Loucy (cell line): ENCODE measurements at regions not wholly inside any gene's neighbourhood (a gene's known extent, or its start where the extent isn't known, plus 50 kb on each side); places are given as distances from the start of the nearest gene placed in this dataset.

Source experiments
- H2AFZ ChIP-seq: fragments of 200-600 bp; sonication (generic); 2 replicates; pipeline ENCODE4 v1.6.0; 2016; ENCODE audit warnings: antibody characterized with exemption, mild to moderate bottlenecking, low read length, moderate library complexity
- H3F3A ChIP-seq: fragments of 200-600 bp; 2 replicates; pipeline ENCODE4 v1.6.0; 2016; ENCODE audit warnings: antibody characterized with exemption, low read depth, mild to moderate bottlenecking
- H3K27me3 ChIP-seq: fragments of 200-600 bp; sonication (generic); 2 replicates; pipeline ENCODE4 v1.6.1; 2014; ENCODE audit warnings: low read length, mild to moderate bottlenecking; ENCODE audit not compliant: insufficient read depth, poor library complexity, severe bottlenecking
- H3K36me3 ChIP-seq: fragments of 200-600 bp; sonication (generic); 2 replicates; pipeline ENCODE4 v1.6.1; 2016; ENCODE audit warnings: low read length; ENCODE audit not compliant: insufficient read depth
- H3K4me1 ChIP-seq: fragments of 200-600 bp; sonication (generic); 2 replicates; pipeline ENCODE4 v1.5.1; 2014; ENCODE audit warnings: low read length, mild to moderate bottlenecking; ENCODE audit not compliant: insufficient read depth, poor library complexity, severe bottlenecking
- H3K4me2 ChIP-seq: fragments of 200-600 bp; sonication (generic); 2 replicates; pipeline ENCODE4 v1.6.0; 2014; ENCODE audit warnings: antibody characterized with exemption, low read length, low read depth, mild to moderate bottlenecking; ENCODE audit not compliant: poor library complexity, severe bottlenecking
- H3K4me3 ChIP-seq: fragments of 200-600 bp; sonication (generic); 2 replicates; pipeline ENCODE4 v1.5.1; 2014; ENCODE audit warnings: low read length, mild to moderate bottlenecking, mixed read lengths; ENCODE audit not compliant: poor library complexity, severe bottlenecking
- H3K79me2 ChIP-seq: fragments of 200-600 bp; sonication (generic); 2 replicates; pipeline ENCODE4 v1.6.1; 2014; ENCODE audit warnings: low read length; ENCODE audit not compliant: insufficient read depth
- H3K9ac ChIP-seq: fragments of 200-600 bp; sonication (generic); 2 replicates; pipeline ENCODE4 v1.6.0; 2014; ENCODE audit warnings: mild to moderate bottlenecking, low read depth, low read length, moderate library complexity; ENCODE audit not compliant: poor library complexity, severe bottlenecking
- H3K9me2 ChIP-seq: fragments of 200-600 bp; sonication (generic); replicated peaks from 2 replicates; pipeline ENCODE4 v1.6.1; 2016; ENCODE audit warnings: low read depth, low read length, mixed read lengths
- H3K9me3 ChIP-seq: fragments of 200-600 bp; sonication (generic); 2 replicates; pipeline ENCODE4 v1.6.1; 2014; ENCODE audit warnings: mild to moderate bottlenecking, antibody characterized with exemption, low read length, low read depth; ENCODE audit not compliant: insufficient read depth
- H4K20me1 ChIP-seq: fragments of 200-600 bp; sonication (generic); 2 replicates; pipeline ENCODE4 v1.6.0; 2014; ENCODE audit warnings: antibody characterized with exemption, low read length, mild to moderate bottlenecking; ENCODE audit not compliant: insufficient read depth, poor library complexity, severe bottlenecking
- CTCF ChIP-seq: fragments of 200-600 bp; sonication (generic); conservative IDR thresholded peaks from 2 replicates; pipeline ENCODE4 v1.5.1; 2014; ENCODE audit warnings: mild to moderate bottlenecking, antibody characterized with exemption, low read length
- EZH2phosphoT487 ChIP-seq: fragments of 200-600 bp; IDR thresholded peaks from 2 replicates; pipeline ENCODE4 v1.6.1; 2018; ENCODE audit warnings: antibody characterized with exemption, mild to moderate bottlenecking, moderate library complexity, borderline replicate concordance

- no peak overlapping the region for H2AFZ ChIP-seq
Measured at GRCh38 chr6:87935196-87935595, 112.4 kb upstream of the SPACA1 start.

GRCh38 chr6:87932361-87932760, 115.3 kb upstream of the SPACA1 start:
- no peaks in the 10 kb centered on the region for H3K79me2 ChIP-seq
- H3K36me3 ChIP-seq, result no peaks in the 10 kb centered on the region
- no peaks in the 10 kb centered on the region for H4K20me1 ChIP-seq
- no peaks in the 10 kb centered on the region for H3K27me3 ChIP-seq
- no peak overlapping the region for H2AFZ ChIP-seq
- no peaks in the 10 kb centered on the region for H3K9me2 ChIP-seq
- no peaks in the 10 kb centered on the region for H3F3A ChIP-seq
- TF ChIP-seq CTCF (no peak), EZH2phosphoT487 (no peak)
- H3K4me2 ChIP-seq, result no peak overlapping the region
- H3K9me3 ChIP-seq, result no peaks in the 10 kb centered on the region
- H3K4me1 ChIP-seq, result no peaks in the 10 kb centered on the region
- H3K4me3 ChIP-seq, result no peak overlapping the region
- H3K9ac ChIP-seq, result no peak overlapping the region

More at GRCh38 chr6:87935196-87935595, 112.4 kb upstream of the SPACA1 start:
- H3K4me2 ChIP-seq, result no peak overlapping the region
- H3K4me1 ChIP-seq, result no peaks in the 10 kb centered on the region
- no peaks in the 10 kb centered on the region for H3K79me2 ChIP-seq
- H3F3A ChIP-seq, result no peaks in the 10 kb centered on the region
- H4K20me1 ChIP-seq, result no peaks in the 10 kb centered on the region
- H3K36me3 ChIP-seq, result no peaks in the 10 kb centered on the region
- TF ChIP-seq CTCF (no peak), EZH2phosphoT487 (no peak)
- no peaks in the 10 kb centered on the region for H3K9me3 ChIP-seq
- H3K27me3 ChIP-seq, result no peaks in the 10 kb centered on the region
- no peak overlapping the region for H3K4me3 ChIP-seq
- H3K9me2 ChIP-seq, result no peaks in the 10 kb centered on the region
- no peak overlapping the region for H3K9ac ChIP-seq

- no peak overlapping the region for H3K4me2 ChIP-seq
- no peak overlapping the region for H3K4me3 ChIP-seq
- no peaks in the 10 kb centered on the region for H3K27me3 ChIP-seq
- no peaks in the 10 kb centered on the region for H3K4me1 ChIP-seq
- no peak for TF ChIP-seq EZH2phosphoT487
- TF ChIP-seq CTCF, result peak; percentile 85
- no peaks in the 10 kb centered on the region for H3K36me3 ChIP-seq
- no peaks in the 10 kb centered on the region for H4K20me1 ChIP-seq
- H3K9me3 ChIP-seq, result no peaks in the 10 kb centered on the region
- no peaks in the 10 kb centered on the region for H3F3A ChIP-seq
- H3K9ac ChIP-seq, result no peak overlapping the region
- peak overlapping the region; percentile 71 for H2AFZ ChIP-seq
- H3K9me2 ChIP-seq, result no peaks in the 10 kb centered on the region
- H3K79me2 ChIP-seq, result no peaks in the 10 kb centered on the region
Measured at GRCh38 chr6:87929843-87930288, 117.8 kb upstream of the SPACA1 start.
